B cell (primary cell): ENCODE measurements at regions not wholly inside any gene's neighbourhood (a gene's known extent, or its start where the extent isn't known, plus 50 kb on each side); places are given as distances from the start of the nearest gene placed in this dataset.

ENCODE experiments used
- ATAC-seq: fragments of 200-7000 bp; cut with Tn5 transposase; one replicate; pipeline ENCODE4 v1.10.0; 2021; ENCODE audit warnings: low read depth, mild to moderate bottlenecking, moderate number of reproducible peaks, moderate library complexity
- CTCF ChIA-PET: fragments of 350-600 bp; sonication (Branson Sonifier 250); formaldehyde crosslinking; loops from one replicate; lab custom pipeline; 2021; ENCODE audit warnings: antibody characterized with exemption, inconsistent platforms; lab: Charles Lee
- POLR2A ChIA-PET: fragments of 350-600 bp; sonication (Branson Sonifier 250); formaldehyde crosslinking; loops from one replicate; lab custom pipeline; 2021; ENCODE audit warnings: antibody characterized with exemption; lab: Charles Lee
- DNase-seq: peaks from one replicate; pipeline ENCODE4 v3.0.0; 2013
- H2AFZ ChIP-seq: 2 replicates; pipeline ENCODE4 v1.6.1; 2012; ENCODE audit warnings: mild to moderate bottlenecking, low read depth, low read length; ENCODE audit not compliant: insufficient read depth, poor library complexity, severe bottlenecking
- H3K27ac ChIP-seq, 2 donors: 1 replicate in 1 of 2; 2 replicates in 1 of 2; pipeline ENCODE4 v1.5.1; 2012 to 2013; ENCODE audit warnings: low read length in 2 of 2, mild to moderate bottlenecking in 2 of 2, moderate library complexity in 1 of 2
- H3K27me3 ChIP-seq, 4 experiments: fragments of 200-600 bp in 1 of 4; sonication (generic) in 1 of 4; replicated peaks in 1 of 4; 1 replicate in 2 of 4; 2 replicates in 2 of 4; pipeline versions ENCODE4 v1.6.1 to v1.7.0; 2013 to 2016; ENCODE audit warnings: low read length in 3 of 4, mild to moderate bottlenecking in 2 of 4, mixed read lengths in 1 of 4, moderate library complexity in 1 of 4; ENCODE audit not compliant: insufficient read depth in 4 of 4, control insufficient read depth in 3 of 4; ENCODE audit errors: control extremely low read depth in 1 of 4
- H3K36me3 ChIP-seq, 2 experiments: replicated peaks in 1 of 2; 1 replicate in 1 of 2; 2 replicates in 1 of 2; pipeline versions ENCODE4 v1.6.1 to v1.7.1; 2013; ENCODE audit warnings: low read length in 1 of 2; ENCODE audit not compliant: insufficient read depth in 2 of 2, control insufficient read depth in 1 of 2; ENCODE audit errors: control extremely low read depth in 1 of 2, extremely low read depth in 1 of 2
- H3K4me1 ChIP-seq, 2 donors: fragments of 200-600 bp in 1 of 2; sonication (generic) in 1 of 2; 1 replicate in 1 of 2; 2 replicates in 1 of 2; pipeline versions ENCODE4 v1.5.1 to v1.6.1; 2013 to 2017; ENCODE audit warnings: low read length in 2 of 2; ENCODE audit not compliant: control insufficient read depth in 2 of 2, insufficient read depth in 2 of 2
- H3K4me2 ChIP-seq: replicated peaks from 2 replicates; pipeline ENCODE3; 2012; ENCODE audit warnings: mild to moderate bottlenecking, low read depth, low read length; ENCODE audit not compliant: poor library complexity, severe bottlenecking
- H3K4me3 ChIP-seq, 5 experiments: fragments of 200-600 bp in 1 of 5; sonication (generic) in 1 of 5; 1 replicate in 3 of 5; 2 replicates in 2 of 5; pipeline versions ENCODE4 v1.5.1 to v1.7.0; 2011 to 2016; ENCODE audit warnings: low read length in 4 of 5, mild to moderate bottlenecking in 4 of 5, low read depth in 2 of 5, control low read depth in 1 of 5, moderate library complexity in 1 of 5; ENCODE audit not compliant: insufficient read depth in 1 of 5; ENCODE audit errors: control extremely low read depth in 1 of 5, extremely low read depth in 1 of 5
- H3K79me2 ChIP-seq: fragments of 200-600 bp; sonication (generic); one replicate; pipeline ENCODE4 v1.6.0; 2016; ENCODE audit warnings: low read length; ENCODE audit not compliant: control insufficient read depth, insufficient read depth
- H3K9ac ChIP-seq: fragments of 200-600 bp; sonication (generic); 2 replicates; pipeline ENCODE4 v1.6.1; 2017; ENCODE audit warnings: mild to moderate bottlenecking, low read length, moderate library complexity
- H3K9me3 ChIP-seq, 3 donors: one replicate each; pipeline versions ENCODE4 v1.6.1 to v1.7.1; 2013; ENCODE audit warnings: low read length in 2 of 3; ENCODE audit not compliant: control insufficient read depth in 2 of 3, insufficient read depth in 1 of 3; ENCODE audit errors: control extremely low read depth in 1 of 3
- H4K20me1 ChIP-seq: 2 replicates; pipeline ENCODE4 v1.6.0; 2012; ENCODE audit warnings: mild to moderate bottlenecking, low read length; ENCODE audit not compliant: insufficient read depth, control insufficient read depth, poor library complexity, severe bottlenecking
- H3K27ac Mint-ChIP-seq: one replicate; pipeline ENCODE4 v1.8.0; 2021; ENCODE audit warnings: mixed read lengths
- H3K27me3 Mint-ChIP-seq: one replicate; pipeline ENCODE4 v1.8.0; 2021; ENCODE audit warnings: mixed read lengths
- H3K4me1 Mint-ChIP-seq: one replicate; pipeline ENCODE4 v1.8.0; 2021; ENCODE audit warnings: mixed read lengths
- H3K4me3 Mint-ChIP-seq: one replicate; pipeline ENCODE4 v1.8.0; 2021; ENCODE audit warnings: mixed read lengths
- H3K9me3 Mint-ChIP-seq: one replicate; pipeline ENCODE4 v1.8.0; 2022; ENCODE audit warnings: mixed read lengths; ENCODE audit not compliant: insufficient read depth
- CTCF ChIP-seq: fragments of 200-600 bp; IDR thresholded peaks from one replicate; pipeline ENCODE4 v1.8.0; 2022; ENCODE audit warnings: antibody characterized with exemption, mild to moderate bottlenecking
- EZH2 ChIP-seq: IDR thresholded peaks from 2 replicates; pipeline ENCODE4 v1.6.1; 2012; ENCODE audit warnings: borderline replicate concordance, low read depth, mild to moderate bottlenecking, moderate library complexity, low read length; ENCODE audit not compliant: insufficient read depth, poor library complexity, severe bottlenecking
- WGBS: methylation state at CpG from one replicate; pipeline ENCODE4 v1.1.5; 2013; ENCODE audit warnings: missing lambda C conversion rate; ENCODE audit not compliant: insufficient coverage; 5-methylcytosine and 5-hydroxymethylcytosine counted together
- intact Hi-C: fragments of 100-400 bp; cut with micrococcal nuclease; formaldehyde crosslinking; loops from one replicate; pipeline ENCODE4 v1.10.0; 2022

- Mint-ChIP-seq H3K4me3 (no peak overlapping the region), H3K27ac (no peak overlapping the region), H3K4me1 (peaks cover 34% of the 10 kb centered on the region), H3K9me3 (no peaks in the 10 kb centered on the region), H3K27me3 (peaks cover 30% of the 10 kb centered on the region)
- WGBS: 65% methylated on average over 2 of the region's 6 CpGs
- no peak for DNase-seq
- intact Hi-C loops: no loop called here
- H4K20me1 ChIP-seq: no peaks in the 10 kb centered on the region
- no peaks in the 10 kb centered on the region for H3K9me3 ChIP-seq
- POLR2A ChIA-PET: no interaction called here
- no peak overlapping the region for H3K27ac ChIP-seq
- H3K27me3 ChIP-seq: peaks cover 0 to 20% (median 9%) of the 10 kb centered on the region in 4 experiments
- no peaks in the 10 kb centered on the region for H3K36me3 ChIP-seq
- H2AFZ ChIP-seq: no peak overlapping the region
- H3K79me2 ChIP-seq: no peaks in the 10 kb centered on the region
- no peak overlapping the region for H3K9ac ChIP-seq
- H3K4me1 ChIP-seq: peaks cover 31 to 36% of the 10 kb centered on the region in 2 donors
- CTCF ChIA-PET: interaction anchor here (1.3 to 3.3 kb wide), 2 partner anchors 24 to 37 kb away, joined by 3 to 13 read pairs; no protein-coding TSS in a partner anchor
- no peak for ATAC-seq
- H3K4me2 ChIP-seq: no peak overlapping the region
- no peak overlapping the region for H3K4me3 ChIP-seq
- TF ChIP-seq CTCF (no peak), EZH2 (no peak)
These were observed 249.3 kb upstream of the TGFBR2 start for GRCh38 chr3:30356866-30357753.

- Mint-ChIP-seq H3K27ac (no peak overlapping the region), H3K27me3 (peaks cover 26% of the 10 kb centered on the region), H3K9me3 (no peaks in the 10 kb centered on the region), H3K4me3 (no peak overlapping the region), H3K4me1 (peaks cover 33% of the 10 kb centered on the region)
- no peak overlapping the region for H2AFZ ChIP-seq
- no peak overlapping the region for H3K4me3 ChIP-seq
- H3K27ac ChIP-seq: no peak overlapping the region
- no peak overlapping the region for H3K4me2 ChIP-seq
- CTCF ChIA-PET: no interaction called here
- no peak for TF ChIP-seq EZH2
- no peak for TF ChIP-seq CTCF
- POLR2A ChIA-PET: no interaction called here
- peaks cover 29 to 34% of the 10 kb centered on the region in 2 donors for H3K4me1 ChIP-seq
- H3K79me2 ChIP-seq: no peaks in the 10 kb centered on the region
- no peak for ATAC-seq
- peaks cover 0 to 14% (median 5%) of the 10 kb centered on the region in 4 experiments for H3K27me3 ChIP-seq
- H3K36me3 ChIP-seq: no peaks in the 10 kb centered on the region
- 100% methylated on average over 2 of the region's 2 CpGs for WGBS
- DNase-seq: no peak
- H3K9me3 ChIP-seq: no peaks in the 10 kb centered on the region
- H4K20me1 ChIP-seq: no peaks in the 10 kb centered on the region
- intact Hi-C loops: no loop called here
- H3K9ac ChIP-seq: no peak overlapping the region
These were observed 248.5 kb upstream of the TGFBR2 start for GRCh38 chr3:30357897-30358296.
